IMR-90 (cell line): ENCODE measurements at regions not wholly inside any gene's neighbourhood (a gene's known extent, or its start where the extent isn't known, plus 50 kb on each side); places are given as distances from the start of the nearest gene placed in this dataset.

Experiments used
- ATAC-seq: fragments of 200-7000 bp; cut with Tn5 transposase; 2 replicates; pipeline ENCODE4 v1.9.1; 2020; ENCODE audit warnings: low read depth, mild to moderate bottlenecking, moderate library complexity
- BruUV-seq: library from RNA; stranded (reverse); fragments of 400-500 nt; replicated peaks from 2 replicates; lab custom pipeline; 2021; lab: Mats Ljungman, UMichigan
- CTCF ChIA-PET: fragments of 300-600 bp; formaldehyde crosslinking; extraction: SDS; loops from one replicate; lab custom pipeline; 2021; ENCODE audit warnings: antibody characterized with exemption; lab: Yijun Ruan, JAX
- POLR2A ChIA-PET: fragments of 300-600 bp; sonication (Branson Sonifier 250); formaldehyde crosslinking; loops from one replicate; lab custom pipeline; 2022; ENCODE audit warnings: antibody characterized with exemption; ENCODE audit not compliant: unreplicated experiment; lab: Charles Lee
- DNase-seq: peaks from one replicate; pipeline ENCODE4 v3.0.0; 2013
- H2AFZ ChIP-seq: replicated peaks from 2 replicates; pipeline ENCODE3; 2013; ENCODE audit warnings: low read length, mild to moderate bottlenecking; ENCODE audit not compliant: poor library complexity
- H2AK5ac ChIP-seq: 2 replicates; pipeline ENCODE4 v1.6.1; 2013; ENCODE audit warnings: low read depth, low read length, inconsistent platforms
- H2AK9ac ChIP-seq: replicated peaks from 2 replicates; pipeline ENCODE3; 2013; ENCODE audit warnings: mild to moderate bottlenecking, low read depth, low read length, moderate library complexity; ENCODE audit not compliant: poor library complexity
- H2BK120ac ChIP-seq: 2 replicates; pipeline ENCODE4 v1.6.1; 2013; ENCODE audit warnings: low read depth, low read length, inconsistent platforms
- H2BK15ac ChIP-seq: 3 replicates; pipeline ENCODE4 v1.6.1; 2013; ENCODE audit warnings: low read depth, low read length, inconsistent platforms
- H2BK20ac ChIP-seq: 2 replicates; pipeline ENCODE4 v1.6.1; 2013; ENCODE audit warnings: low read depth, mild to moderate bottlenecking, inconsistent platforms, low read length, moderate library complexity
- H2BK5ac ChIP-seq: 2 replicates; pipeline ENCODE4 v1.6.1; 2013; ENCODE audit warnings: mild to moderate bottlenecking, low read depth, low read length, inconsistent platforms; ENCODE audit not compliant: poor library complexity, severe bottlenecking
- H3K14ac ChIP-seq: replicated peaks from 2 replicates; pipeline ENCODE4 v1.6.1; 2013; ENCODE audit warnings: low read depth, low read length, inconsistent platforms
- H3K18ac ChIP-seq: 2 replicates; pipeline ENCODE4 v1.6.1; 2013; ENCODE audit warnings: low read depth, low read length, control low read depth
- H3K23ac ChIP-seq: 2 replicates; pipeline ENCODE4 v1.6.1; 2013; ENCODE audit warnings: low read depth, low read length, inconsistent platforms
- H3K27ac ChIP-seq: 2 replicates; pipeline ENCODE4 v1.5.1; 2013; ENCODE audit warnings: mild to moderate bottlenecking, control low read depth, low read length; ENCODE audit not compliant: insufficient read depth
- H3K27me3 ChIP-seq: 2 replicates; pipeline ENCODE4 v1.6.1; 2013; ENCODE audit warnings: low read length; ENCODE audit not compliant: control insufficient read depth, insufficient read depth
- H3K36me3 ChIP-seq: 2 replicates; pipeline ENCODE4 v1.6.1; 2013; ENCODE audit warnings: low read length, mixed read lengths; ENCODE audit not compliant: control insufficient read depth, insufficient read depth
- H3K4ac ChIP-seq: 2 replicates; pipeline ENCODE4 v1.6.1; 2013; ENCODE audit warnings: low read depth, low read length, inconsistent platforms
- H3K4me1 ChIP-seq: 2 replicates; pipeline ENCODE4 v1.6.1; 2013; ENCODE audit warnings: low read length, mixed read lengths; ENCODE audit not compliant: control insufficient read depth, insufficient read depth
- H3K4me2 ChIP-seq: 2 replicates; pipeline ENCODE4 v1.6.1; 2013; ENCODE audit warnings: low read depth, mild to moderate bottlenecking, control low read depth, low read length, moderate library complexity
- H3K4me3 ChIP-seq: 2 replicates; pipeline ENCODE4 v1.5.1; 2013; ENCODE audit warnings: low read depth, mild to moderate bottlenecking, control low read depth, low read length, moderate library complexity; ENCODE audit not compliant: insufficient read depth
- H3K56ac ChIP-seq: 2 replicates; pipeline ENCODE4 v1.6.1; 2013; ENCODE audit warnings: low read length, inconsistent platforms; ENCODE audit not compliant: insufficient read depth; ENCODE audit errors: extremely low read depth
- H3K79me1 ChIP-seq, 2 experiments: 2 replicates each; pipeline ENCODE4 v1.6.1; 2013; ENCODE audit warnings: low read length in 2 of 2, inconsistent platforms in 1 of 2, low read depth in 1 of 2
- H3K9ac ChIP-seq: 2 replicates; pipeline ENCODE4 v1.6.1; 2013; ENCODE audit warnings: low read depth, low read length, control low read depth
- H3K9me1 ChIP-seq: 2 replicates; pipeline ENCODE4 v1.6.1; 2013; ENCODE audit warnings: low read length, inconsistent platforms; ENCODE audit not compliant: insufficient read depth
- H3K9me3 ChIP-seq: 2 replicates; pipeline ENCODE4 v1.6.1; 2013; ENCODE audit warnings: low read length; ENCODE audit not compliant: control insufficient read depth, insufficient read depth
- H4K20me1 ChIP-seq: 2 replicates; pipeline ENCODE4 v1.6.1; 2013; ENCODE audit warnings: low read length, inconsistent platforms; ENCODE audit not compliant: insufficient read depth
- H4K5ac ChIP-seq: 2 replicates; pipeline ENCODE4 v1.6.1; 2013; ENCODE audit warnings: mild to moderate bottlenecking, low read depth, low read length, control low read depth
- H4K8ac ChIP-seq, 2 experiments: 2 replicates each; pipeline ENCODE4 v1.6.1; 2013; ENCODE audit warnings: low read depth in 2 of 2, low read length in 2 of 2, control low read depth in 1 of 2, inconsistent platforms in 1 of 2
- H4K91ac ChIP-seq: 2 replicates; pipeline ENCODE4 v1.6.1; 2013; ENCODE audit warnings: low read depth, low read length, inconsistent platforms; ENCODE audit not compliant: insufficient read depth
- BHLHE40 ChIP-seq: fragments of 150-350 bp; IDR thresholded peaks from 2 replicates; pipeline ENCODE4 v1.6.1; 2016; ENCODE audit warnings: mild to moderate bottlenecking, low read depth, low read length
- CEBPB ChIP-seq: IDR thresholded peaks from 2 replicates; pipeline ENCODE4 v1.6.1; 2012; ENCODE audit warnings: low read depth, low read length, improper control_type of control experiment
- CHD1 ChIP-seq: IDR thresholded peaks from 2 replicates; pipeline ENCODE4 v1.6.1; 2012; ENCODE audit warnings: low read depth, low read length, improper control_type of control experiment
- MAFK ChIP-seq: IDR thresholded peaks from 2 replicates; pipeline ENCODE4 v1.6.1; 2012; ENCODE audit warnings: low read depth, low read length, improper control_type of control experiment
- MAZ ChIP-seq: IDR thresholded peaks from 2 replicates; pipeline ENCODE4 v1.6.1; 2012; ENCODE audit warnings: low read depth, mild to moderate bottlenecking, low read length, improper control_type of control experiment, moderate library complexity, borderline replicate concordance
- MXI1 ChIP-seq: IDR thresholded peaks from 2 replicates; pipeline ENCODE4 v1.6.1; 2012; ENCODE audit warnings: low read depth, mild to moderate bottlenecking, low read length, moderate library complexity, borderline replicate concordance
- RCOR1 ChIP-seq: IDR thresholded peaks from 2 replicates; pipeline ENCODE4 v1.6.1; 2012; ENCODE audit warnings: mild to moderate bottlenecking, low read length, improper control_type of control experiment; ENCODE audit not compliant: insufficient replicate concordance
- SMC3 ChIP-seq: fragments of 150-350 bp; IDR thresholded peaks from 2 replicates; pipeline ENCODE4 v1.6.1; 2016; ENCODE audit warnings: low read depth, mild to moderate bottlenecking, antibody characterized with exemption, low read length, moderate library complexity
- WGBS, 2 experiments: methylation state at CpG; one replicate each; pipeline versions ENCODE4 v1.1.5 to v1.1.7; 2013; ENCODE audit warnings: missing lambda C conversion rate in 2 of 2; ENCODE audit not compliant: insufficient read length in 1 of 2; ENCODE audit errors: extremely low coverage in 2 of 2; 5-methylcytosine and 5-hydroxymethylcytosine counted together
- dilution Hi-C: fragments of 300-500 bp; cut with HindIII; formaldehyde crosslinking; loops from one replicate; pipeline ENCODE4 v1.14.3; 2018; ENCODE audit warnings: low sequenced_read_pairs; ENCODE audit not compliant: unreplicated experiment
- in situ Hi-C: fragments of 300-500 bp; cut with MboI; formaldehyde crosslinking; loops from 3 replicates; pipeline ENCODE4 v1.14.3; 2019; ENCODE audit warnings: low sequenced_read_pairs, inconsistent platforms, mixed read lengths
- intact Hi-C: fragments of 100-400 bp; cut with micrococcal nuclease; formaldehyde crosslinking; loops from 2 replicates; pipeline ENCODE4 v1.10.0; 2022
- TF ChIP-seq, protein P1 (sequence below): fragments of 150-350 bp; IDR thresholded peaks from 2 replicates; pipeline ENCODE4 v1.6.1; 2017; ENCODE audit warnings: mild to moderate bottlenecking, antibody characterized with exemption, low read length, low read depth
- TF ChIP-seq, protein P2 (sequence below): conservative IDR thresholded peaks from 2 replicates; pipeline ENCODE4 v1.5.1; 2012; ENCODE audit warnings: mild to moderate bottlenecking, low read depth, low read length, improper control_type of control experiment

DNA sequence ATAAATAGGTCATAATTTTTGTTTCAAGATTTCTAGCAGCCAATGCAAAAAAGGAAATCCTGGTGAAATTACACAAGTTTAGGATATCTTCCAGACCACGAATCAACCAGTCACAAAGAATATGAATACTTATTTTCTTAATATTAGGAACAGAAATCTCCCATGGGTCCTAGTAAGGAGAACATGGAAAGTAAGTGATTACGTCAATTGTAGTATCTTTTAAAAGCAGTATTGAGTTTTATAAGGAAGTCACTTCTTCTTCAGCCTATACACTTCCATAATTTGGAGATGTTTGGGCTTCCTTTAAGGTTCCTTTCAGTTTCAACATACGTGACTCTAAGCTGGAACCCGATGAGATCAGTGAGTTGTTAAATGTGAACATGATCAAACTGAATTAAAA lies 534.5 kb downstream of the USP25 start:
- Histone ChIP-seq H3K36me3 (no peaks in the 10 kb centered on the region), H4K20me1 (no peaks in the 10 kb centered on the region), H3K4me2 (no peak overlapping the region), H2BK20ac (no peak overlapping the region), H3K27ac (no peak overlapping the region), H3K4me1 (no peaks in the 10 kb centered on the region), H3K9me3 (no peaks in the 10 kb centered on the region), H2AK9ac (no peak overlapping the region), H3K4ac (no peak overlapping the region), H2AFZ (no peak overlapping the region), H3K56ac (no peak overlapping the region), H4K91ac (no peak overlapping the region), H3K23ac (no peak overlapping the region), H2AK5ac (no peak overlapping the region), H3K18ac (no peak overlapping the region), H3K14ac (no peak overlapping the region), H2BK15ac (no peak overlapping the region), H2BK120ac (no peak overlapping the region), H3K9ac (no peak overlapping the region), H3K27me3 (no peaks in the 10 kb centered on the region), H4K5ac (no peak overlapping the region), H4K8ac (no peak overlapping the region), H3K79me1 (no peaks in the 10 kb centered on the region), H2BK5ac (no peak overlapping the region), H3K9me1 (no peaks in the 10 kb centered on the region), H3K4me3 (no peak overlapping the region)
- ChIA-PET POLR2A (interaction anchor here (0.6 kb wide), 1 partner anchor 176 kb away, joined by 3 read pairs; no protein-coding TSS in a partner anchor), CTCF (interaction anchor here (0.6 kb wide), 1 partner anchor 180 kb away, joined by 3 read pairs; no protein-coding TSS in a partner anchor)
- no peak for ATAC-seq
- TF ChIP-seq MAFK, result no peak
- TF ChIP-seq CHD1, result no peak
- no peak for TF ChIP-seq RCOR1
- TF ChIP-seq MXI1, result no peak
- TF ChIP-seq, protein P1, sequence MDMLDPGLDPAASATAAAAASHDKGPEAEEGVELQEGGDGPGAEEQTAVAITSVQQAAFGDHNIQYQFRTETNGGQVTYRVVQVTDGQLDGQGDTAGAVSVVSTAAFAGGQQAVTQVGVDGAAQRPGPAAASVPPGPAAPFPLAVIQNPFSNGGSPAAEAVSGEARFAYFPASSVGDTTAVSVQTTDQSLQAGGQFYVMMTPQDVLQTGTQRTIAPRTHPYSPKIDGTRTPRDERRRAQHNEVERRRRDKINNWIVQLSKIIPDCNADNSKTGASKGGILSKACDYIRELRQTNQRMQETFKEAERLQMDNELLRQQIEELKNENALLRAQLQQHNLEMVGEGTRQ, result no peak
- TF ChIP-seq SMC3, result no peak
- no peak for TF ChIP-seq CEBPB
- TF ChIP-seq BHLHE40, result no peak
- TF ChIP-seq, protein P2, sequence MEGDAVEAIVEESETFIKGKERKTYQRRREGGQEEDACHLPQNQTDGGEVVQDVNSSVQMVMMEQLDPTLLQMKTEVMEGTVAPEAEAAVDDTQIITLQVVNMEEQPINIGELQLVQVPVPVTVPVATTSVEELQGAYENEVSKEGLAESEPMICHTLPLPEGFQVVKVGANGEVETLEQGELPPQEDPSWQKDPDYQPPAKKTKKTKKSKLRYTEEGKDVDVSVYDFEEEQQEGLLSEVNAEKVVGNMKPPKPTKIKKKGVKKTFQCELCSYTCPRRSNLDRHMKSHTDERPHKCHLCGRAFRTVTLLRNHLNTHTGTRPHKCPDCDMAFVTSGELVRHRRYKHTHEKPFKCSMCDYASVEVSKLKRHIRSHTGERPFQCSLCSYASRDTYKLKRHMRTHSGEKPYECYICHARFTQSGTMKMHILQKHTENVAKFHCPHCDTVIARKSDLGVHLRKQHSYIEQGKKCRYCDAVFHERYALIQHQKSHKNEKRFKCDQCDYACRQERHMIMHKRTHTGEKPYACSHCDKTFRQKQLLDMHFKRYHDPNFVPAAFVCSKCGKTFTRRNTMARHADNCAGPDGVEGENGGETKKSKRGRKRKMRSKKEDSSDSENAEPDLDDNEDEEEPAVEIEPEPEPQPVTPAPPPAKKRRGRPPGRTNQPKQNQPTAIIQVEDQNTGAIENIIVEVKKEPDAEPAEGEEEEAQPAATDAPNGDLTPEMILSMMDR, result no peak
- no peak for TF ChIP-seq MAZ
- no TSS peak for BruUV-seq
- dilution Hi-C loops, result no loop called here
- in situ Hi-C loops, result no loop called here
- WGBS, 2 experiments, result no CpG with 5 or more reads among the region's 4 CpGs
- DNase-seq, result no peak
- intact Hi-C loops, result no loop called here
